Activated T-helper 9 cell treated with anti-CD3 and anti-CD28 coated beads, Interleukin-2, amount 50 U/mL, for 16 hours (primary cell): ENCODE measurements at regions not wholly inside any gene's neighbourhood (a gene's known extent, or its start where the extent isn't known, plus 50 kb on each side); places are given as distances from the start of the nearest gene placed in this dataset.
"Not testable (repeated sequence)": the region's sequence is repeated elsewhere in the genome, so short reads cannot be mapped to it uniquely, and the experiment has no call there.

Experiments used
- DNase-seq: peaks from one replicate; pipeline ENCODE4 v3.0.0-alpha.2; 2020; ENCODE audit warnings: low read depth

DNA sequence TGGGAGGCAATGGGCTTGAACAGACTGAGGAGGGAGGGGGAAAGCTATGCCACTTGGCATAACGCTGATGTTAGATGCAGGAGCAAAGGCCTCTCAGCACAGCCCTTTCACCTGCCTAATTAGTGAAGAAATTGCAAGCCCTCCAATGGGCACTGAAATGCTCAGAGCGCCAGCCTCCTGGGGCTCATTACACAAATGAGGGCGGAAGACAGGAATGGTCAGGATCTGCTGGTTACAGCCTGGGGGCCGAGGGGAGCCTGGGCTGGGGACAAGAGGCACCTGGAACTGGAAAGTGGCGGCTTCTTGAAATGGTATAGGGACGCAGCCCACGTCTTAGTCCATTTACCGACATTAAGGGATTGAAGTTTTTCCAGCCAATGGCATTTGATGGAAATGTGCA lies 50.2 kb upstream of the PLET1 start:
- no peak for DNase-seq

DNA sequence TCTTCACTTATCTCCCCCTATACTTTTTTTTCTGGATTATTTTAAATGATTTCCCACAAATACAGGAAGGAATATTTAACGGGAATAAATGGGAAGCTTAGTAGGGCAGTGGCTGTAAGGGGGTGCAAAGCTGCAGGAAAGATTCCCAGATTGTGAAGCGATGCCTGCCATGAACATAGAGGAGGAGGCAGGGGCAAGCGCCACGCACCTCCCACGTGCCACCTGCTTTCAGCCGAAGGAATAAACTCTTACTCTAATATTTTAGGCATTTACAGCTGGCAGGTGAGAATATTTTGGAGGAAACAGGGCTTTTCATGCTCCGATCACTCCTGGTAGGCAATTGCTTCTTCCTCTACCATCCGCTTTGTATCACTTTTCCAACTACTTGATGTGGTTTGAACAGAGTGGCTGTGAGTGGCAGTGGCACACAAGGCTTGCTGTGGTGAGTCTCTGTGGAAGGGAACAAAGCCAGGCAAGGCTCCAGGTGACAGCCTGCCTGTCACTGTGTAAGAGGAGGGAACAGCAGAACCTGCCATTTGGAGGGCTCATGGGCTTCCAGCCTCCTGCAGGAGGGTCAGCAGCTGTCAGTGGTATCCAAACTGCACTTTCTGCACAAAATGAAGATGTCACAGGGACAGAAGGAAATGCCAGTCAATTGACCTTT lies 54.5 kb upstream of the PLET1 start:
- no peak for DNase-seq

DNA sequence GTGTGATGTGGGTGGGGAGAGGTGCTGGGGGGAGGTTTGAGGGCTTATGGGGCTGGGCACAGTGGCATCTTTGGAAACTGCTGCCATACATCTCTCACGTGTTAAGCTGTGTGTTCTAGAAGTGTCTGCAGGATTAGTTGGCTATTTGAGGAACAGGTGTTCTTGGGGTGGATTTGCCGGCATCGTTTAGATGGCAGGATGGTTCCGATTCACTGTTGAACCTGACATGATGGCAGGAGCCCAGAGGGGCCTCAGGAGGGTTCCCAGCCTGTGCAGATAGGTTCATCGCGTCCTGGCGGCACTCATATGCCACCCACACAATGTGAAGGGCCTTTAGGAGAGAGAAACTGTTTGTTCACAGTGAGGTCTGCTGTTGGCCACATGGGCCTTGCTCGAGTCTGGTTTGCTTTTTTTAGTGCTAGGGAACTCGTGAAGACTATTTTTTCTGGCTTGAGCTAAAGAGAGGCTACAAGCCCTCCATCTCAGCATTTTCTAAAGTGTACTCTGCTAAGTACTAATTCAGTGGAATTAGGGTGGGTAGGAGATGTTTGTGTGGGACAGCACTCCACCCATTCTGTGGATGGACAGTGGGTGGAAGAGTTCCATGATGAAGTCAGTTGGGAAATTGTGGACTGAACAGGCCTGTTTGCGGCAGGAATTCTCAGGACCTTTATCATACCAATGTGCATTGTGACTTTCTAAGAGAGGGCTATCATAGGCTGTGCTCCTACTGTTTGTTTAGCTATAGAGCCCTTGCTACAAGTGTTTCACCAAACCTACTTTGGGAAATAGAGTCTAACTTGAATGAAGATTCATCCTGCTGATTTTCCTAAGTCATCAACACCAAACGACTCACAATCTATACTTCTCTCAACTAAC lies 55.4 kb upstream of the PLET1 start:
- DNase-seq = no peak

DNA sequence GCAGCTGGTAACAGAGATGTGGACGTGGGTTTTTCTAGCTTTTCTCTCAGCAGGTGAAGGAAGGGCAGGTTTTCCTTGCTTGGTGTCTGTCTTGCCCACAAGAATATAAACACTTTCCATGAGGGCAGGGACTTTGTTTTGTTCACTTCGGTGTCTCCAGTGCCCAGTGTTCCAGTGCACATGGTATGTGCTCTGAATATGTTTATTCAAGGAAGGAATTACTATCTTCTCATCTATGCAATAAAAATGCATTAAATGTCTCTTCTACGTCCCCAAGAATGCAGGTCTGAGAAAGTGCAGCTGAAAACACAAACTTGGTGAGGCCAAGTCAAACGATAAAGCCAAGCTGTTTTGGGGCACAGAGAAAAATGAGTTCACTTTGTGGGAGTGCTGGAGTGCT lies 56.3 kb upstream of the PLET1 start:
- no peak for DNase-seq

DNA sequence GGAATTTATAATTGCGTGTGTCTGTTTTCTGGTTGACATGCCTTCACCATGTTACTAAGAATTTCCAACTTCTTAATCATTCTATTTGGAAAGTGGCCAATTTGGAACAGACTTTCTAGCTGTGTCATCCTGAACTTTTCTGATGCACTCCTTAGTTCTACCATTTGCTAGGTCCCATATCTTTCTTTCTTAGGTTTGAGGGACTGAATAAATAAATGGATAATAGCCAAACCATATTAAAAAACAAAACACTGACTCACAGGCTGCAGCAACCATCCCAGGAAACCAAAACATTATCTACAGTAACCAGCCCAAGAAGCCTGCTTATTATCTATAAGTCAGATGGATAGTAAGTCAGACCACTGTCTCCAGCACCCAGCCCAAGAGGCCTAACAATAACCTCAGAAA lies 57.5 kb upstream of the PLET1 start:
- no peak for DNase-seq

DNA sequence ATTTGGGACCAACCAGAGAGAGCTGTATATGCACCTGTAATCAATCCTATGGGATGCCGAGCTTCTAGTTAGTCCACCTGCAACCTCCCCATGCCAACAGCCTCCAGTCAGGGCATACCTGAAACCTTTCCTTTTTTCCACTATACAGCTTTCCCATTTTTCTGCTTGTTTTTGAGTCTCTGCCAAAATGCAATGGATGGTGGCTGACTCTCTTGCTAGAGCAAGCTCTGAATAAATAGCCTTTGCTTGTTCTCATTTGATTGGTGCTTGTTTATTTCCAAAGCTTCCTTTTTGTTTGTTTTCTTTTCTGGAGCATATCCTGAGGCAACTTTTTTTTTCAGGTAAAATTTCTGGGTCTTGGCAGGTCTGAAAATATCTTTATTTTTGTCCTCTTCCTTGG lies 58.0 kb upstream of the PLET1 start:
- no peak for DNase-seq

DNA sequence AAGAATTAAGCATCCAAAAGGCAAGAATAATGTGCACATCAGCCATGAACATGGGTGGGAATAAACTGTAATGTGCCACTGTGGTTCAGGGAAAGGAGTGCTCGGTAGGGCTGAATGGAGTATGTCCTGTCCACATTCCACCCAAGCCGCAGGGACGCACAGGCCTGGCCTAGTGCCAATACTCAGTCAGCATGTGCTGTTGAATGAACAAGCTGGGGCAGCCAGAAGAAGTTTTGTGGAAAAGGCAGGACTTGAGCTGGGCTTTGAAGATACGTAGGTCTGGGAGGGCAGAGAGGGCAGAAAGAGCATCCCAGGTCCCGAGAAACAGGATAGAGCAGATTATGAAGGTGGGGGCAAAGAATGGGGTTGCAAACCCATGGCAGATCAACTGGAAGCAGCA lies 60.0 kb upstream of the PLET1 start:
- no peak for DNase-seq

DNA sequence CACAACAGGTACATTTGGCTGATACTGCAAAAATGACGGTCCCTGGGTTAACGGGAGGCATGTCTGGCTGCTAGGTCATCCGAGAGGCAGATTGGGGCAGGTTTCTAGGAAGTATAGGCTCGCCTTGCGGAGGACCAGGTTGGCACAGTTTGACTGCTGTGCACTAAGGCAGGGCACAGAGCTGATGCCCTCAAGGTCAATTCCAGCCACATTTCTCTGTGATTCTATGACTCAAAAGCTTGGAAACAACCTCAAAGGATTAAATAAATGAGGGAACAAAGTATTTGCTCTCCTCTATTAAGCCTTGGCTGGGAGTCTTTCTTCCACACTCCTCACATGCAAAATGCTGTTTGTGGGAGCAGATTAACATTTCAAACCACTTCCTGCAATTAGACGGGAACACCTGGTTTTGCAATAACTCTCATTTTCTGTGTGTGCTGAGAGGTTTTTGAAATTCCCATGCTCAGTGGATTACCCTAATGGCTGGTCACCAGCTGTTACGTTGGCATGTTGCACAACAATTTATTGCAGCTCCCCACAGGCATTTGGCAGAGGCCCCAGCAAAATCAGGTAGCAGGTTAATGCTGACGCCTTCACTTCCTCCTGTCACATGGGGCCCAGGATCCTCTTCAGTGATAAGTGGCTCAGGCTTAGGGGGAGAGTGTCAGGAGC lies 61.0 kb upstream of the PLET1 start:
- DNase-seq = no peak

DNA sequence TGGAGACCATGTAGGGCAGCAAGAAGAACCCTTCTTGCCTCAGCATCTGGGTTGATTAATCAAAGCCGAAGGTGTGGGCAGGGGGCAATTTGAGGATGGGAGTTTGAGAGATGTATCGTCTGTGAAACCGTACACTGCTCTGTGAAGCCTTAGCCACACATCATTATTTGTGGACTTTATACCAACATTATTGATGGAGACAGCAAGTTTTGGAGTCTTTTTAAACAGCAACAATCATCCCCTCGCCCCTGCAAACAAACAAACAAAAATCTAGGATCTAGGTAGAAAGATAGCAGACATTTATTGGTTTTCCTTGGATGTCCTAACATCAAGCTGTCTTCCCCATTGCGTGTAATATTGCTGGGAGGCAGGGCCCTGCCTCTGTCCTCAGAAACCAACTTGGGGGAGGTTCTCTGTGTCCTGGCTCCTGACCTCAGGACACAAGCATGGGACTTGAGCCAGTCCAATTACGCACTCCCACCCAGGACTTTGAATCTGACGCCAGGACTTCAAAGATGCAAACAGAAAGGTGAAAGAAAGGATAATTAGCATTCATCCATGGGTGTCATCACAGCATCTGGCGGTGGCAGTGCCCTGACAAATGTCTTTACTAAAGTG lies 61.6 kb upstream of the PLET1 start:
- DNase-seq = no peak

DNA sequence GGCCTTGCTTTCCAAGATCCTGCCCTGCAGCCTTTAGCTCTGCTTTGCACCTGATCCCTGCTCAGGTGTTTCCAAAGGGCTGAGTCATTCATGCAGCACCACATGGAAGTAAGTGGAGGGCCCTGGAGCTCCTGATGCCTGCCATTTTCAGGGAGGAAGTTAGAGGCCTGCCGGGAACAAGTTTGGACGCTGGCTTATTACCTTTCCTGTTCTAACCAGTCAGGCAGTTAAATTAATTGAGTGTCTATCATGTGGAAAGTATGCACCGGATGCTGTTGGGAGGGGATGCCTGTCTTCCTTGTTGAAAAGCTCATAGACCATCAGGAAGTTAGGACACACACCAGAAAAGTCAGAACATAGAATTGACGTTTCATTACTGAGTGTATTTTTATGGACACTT lies 73.7 kb upstream of the PLET1 start:
- DNase-seq = no peak

DNA sequence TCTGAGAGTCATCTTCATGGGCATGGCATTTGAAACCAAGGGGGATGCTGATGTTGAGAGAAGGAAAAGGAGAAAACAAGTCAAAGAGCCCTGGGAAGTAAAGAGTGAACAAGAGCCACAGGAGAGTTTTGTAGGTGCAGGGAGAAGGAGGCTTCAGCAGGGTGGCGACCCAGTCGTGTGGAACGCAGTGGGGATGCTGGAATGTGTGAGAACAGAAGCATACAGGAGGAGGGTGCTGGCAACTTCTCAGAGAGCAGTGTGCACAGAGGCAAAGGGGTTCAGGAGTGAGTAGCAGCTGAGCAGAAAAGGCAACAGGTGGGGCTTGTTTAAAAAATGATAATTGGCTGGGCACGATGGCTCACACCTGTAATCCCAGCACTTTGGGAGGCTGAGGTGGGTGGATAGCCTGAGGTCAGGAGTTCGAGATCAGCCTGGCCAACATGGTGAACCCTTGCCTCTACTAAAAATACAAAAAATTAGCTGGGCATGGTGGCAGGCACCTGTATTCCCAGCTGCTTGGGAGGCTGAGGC lies 75.8 kb upstream of the PLET1 start:
- no peak for DNase-seq

DNA sequence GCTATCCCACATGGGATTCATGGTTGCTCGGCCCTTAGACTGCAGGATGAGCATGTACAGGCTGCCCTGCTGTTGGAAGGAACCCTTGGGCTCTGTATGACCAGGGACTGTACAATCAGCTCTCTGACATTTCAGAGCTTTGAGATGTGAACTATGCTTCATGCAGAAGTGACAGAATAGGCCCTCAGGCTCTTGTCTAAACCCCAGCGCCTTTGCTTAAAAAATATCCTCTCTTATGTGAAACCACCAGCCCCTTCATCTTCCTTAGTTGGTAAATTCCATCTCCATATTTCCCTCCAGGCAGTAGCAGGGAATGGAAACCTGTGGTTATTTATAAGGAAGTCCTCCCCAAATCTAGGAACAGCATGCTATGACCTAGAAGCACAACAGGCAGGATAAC lies 78.9 kb upstream of the PLET1 start:
- DNase-seq = no peak

DNA sequence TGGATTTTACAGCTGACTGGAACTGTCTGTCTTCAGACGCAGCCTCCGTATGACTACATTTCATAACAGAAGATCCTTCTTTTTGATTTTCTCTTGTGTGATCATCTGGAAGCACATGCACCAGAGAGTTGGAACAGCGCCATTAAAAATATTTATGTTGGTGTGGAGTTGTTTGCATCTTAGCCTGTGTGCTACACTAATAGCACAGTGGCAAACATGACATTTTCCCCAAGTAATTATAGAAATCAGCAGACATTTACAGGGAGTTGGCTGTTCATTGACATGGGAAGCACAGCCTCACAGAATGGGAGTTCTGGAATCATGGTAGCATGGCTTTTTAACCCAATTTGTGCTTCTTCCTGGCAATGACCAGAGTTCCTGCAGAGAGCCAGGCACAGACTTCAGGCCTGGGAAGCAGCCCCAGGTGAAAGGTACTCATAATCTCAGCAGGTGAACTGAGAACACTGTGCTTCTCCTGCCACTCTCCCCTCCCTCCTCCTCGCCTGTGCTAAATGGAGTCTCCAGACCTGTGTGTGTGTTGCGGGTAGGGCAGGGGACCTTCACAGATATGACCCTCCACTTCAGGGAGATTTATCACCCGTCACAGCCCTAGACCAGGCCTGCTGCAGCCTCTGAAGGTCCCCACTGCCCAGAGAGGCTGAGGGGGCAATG lies 82.8 kb upstream of the PLET1 start:
- DNase-seq = no peak

DNA sequence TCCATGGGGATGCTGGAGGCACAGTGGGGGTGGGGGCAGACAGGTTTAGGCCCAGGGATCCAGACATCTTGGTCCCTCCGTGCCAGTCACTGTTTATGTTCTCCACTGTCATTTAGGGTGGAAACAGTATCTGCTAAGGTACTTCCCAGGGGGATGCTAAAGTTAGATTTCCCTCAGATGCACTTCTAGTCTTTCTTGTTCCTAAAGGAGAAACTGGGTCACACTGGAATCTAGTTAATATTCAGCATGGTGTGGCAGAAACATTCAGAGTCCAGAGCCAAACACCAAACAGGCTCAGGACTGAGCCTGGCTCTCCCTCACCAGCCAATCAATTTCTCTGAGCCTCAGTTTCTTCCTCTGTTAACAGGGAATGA lies 83.4 kb upstream of the PLET1 start:
- no peak for DNase-seq

DNA sequence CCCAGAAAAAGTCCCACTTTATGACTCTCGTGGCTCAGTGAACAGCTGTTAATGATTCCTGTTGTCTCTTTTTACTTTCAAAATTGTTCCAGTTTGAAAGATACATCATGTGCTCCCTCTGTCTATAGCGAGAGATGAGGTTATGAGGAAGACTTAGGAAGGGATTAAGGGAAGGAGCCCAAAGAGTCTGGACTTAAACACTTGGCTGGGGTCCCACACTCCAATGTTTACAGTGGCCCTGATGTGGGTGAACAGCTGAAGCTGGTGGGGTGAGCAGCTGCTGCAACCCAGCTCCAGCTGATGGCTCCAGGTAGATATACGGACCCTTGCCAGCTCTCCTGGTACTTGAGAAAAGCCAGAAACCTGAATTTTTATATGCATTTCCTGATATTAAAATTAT lies 84.5 kb upstream of the PLET1 start:
- no peak for DNase-seq

DNA sequence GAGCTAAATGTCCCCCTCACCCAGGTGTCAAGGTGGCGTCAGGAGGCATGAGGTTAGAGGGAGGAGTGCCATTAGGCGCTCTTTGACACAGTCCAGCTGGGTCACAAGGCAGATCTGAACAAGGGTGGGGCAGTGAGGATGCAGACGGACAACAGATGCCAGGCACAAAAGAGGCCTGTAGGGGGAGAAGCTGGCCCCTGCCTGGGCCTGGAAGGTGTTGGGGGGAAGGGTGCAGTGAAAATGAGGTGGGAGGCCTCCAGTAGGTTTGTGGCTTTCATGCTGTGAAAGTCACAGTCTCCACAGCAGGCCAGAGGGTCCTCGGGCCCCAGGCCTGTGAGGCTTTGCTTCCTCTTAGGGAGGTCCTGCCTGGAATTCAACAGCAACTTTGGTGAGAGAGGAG lies 85.0 kb upstream of the PLET1 start:
- no peak for DNase-seq

DNA sequence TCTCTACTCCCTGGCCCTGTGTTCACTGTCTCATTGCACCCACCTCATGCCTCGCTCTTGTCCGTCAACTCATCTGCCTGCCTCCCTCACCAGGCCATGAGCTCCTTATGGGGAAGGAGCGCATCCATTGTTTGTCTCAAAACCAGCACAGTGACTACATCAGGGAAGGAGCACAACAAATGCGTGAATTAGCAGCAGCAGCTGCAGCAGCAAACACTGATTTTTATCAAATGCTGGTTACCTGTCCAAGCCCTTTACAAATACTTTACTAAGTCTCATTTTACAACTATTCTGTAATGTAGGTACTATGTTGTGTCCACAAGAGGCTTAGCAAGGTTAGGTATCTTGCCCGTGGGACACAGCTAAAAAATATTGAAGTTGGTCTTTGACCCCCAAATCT lies 85.9 kb upstream of the PLET1 start:
- no peak for DNase-seq

DNA sequence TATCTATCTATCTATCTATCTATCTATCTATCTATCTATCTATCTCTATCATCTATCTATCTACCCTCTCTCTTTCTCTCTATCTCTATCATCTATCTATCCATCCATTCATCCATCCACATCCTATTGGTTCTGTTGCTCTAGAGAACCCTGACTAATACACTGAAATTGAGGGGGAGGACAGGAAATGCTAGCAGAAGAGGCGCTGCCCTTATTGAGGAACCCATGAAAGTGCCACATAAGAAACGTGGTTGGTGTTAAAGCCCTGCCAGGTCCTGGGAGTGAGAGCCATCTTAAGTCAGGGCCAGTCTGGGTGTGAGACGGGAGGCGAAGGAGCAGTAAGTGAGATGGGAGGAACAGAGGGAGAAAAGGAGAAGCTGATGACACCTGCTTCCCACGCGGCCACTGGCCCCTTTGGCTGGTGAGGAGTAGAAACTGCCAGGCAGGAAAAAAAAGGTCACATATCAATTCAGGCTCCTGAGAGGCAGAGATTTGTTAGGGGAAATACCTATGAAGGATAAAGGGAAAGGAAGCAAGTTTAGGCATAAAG lies 87.9 kb upstream of the PLET1 start:
- DNase-seq = no peak

DNA sequence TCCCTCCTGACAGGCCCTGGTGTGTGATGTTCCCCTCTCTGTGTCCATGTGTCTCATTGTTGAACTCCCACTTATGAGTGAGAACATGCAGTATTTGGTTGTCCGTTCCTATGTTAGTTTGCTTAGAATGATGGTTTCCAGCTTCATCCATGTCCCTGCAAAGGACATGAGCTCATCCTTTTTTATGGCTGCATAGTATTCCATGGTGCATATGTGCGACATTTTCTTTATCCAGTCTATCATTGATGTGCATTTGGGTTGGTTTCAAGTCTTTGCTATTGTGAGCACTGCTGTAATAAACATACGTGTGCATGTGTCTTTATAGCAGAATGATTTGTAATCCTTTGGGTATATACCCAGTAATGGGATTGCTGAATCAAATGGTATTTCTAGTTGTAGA lies 90.8 kb upstream of the PLET1 start:
- not testable (repeated sequence) for DNase-seq

DNA sequence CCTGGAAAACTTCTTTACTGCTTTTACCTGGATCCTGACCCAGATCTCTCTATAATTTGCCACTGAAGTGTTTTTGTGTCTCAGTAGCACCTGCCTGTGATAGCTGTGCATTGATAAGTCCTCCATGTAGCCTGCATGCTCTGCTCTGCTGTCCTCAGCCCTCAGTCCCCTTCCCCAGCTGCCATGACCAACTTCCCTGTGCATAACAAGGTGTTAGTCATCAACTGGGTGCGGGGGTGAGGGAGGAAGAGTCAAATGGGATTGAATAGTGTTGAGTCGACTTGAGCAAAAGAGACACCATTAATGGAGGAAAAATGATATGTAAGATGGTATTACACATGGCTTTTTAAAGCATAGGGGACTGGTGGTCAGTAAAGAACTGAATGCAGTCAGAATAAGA lies 92.2 kb upstream of the PLET1 start:
- DNase-seq = no peak

DNA sequence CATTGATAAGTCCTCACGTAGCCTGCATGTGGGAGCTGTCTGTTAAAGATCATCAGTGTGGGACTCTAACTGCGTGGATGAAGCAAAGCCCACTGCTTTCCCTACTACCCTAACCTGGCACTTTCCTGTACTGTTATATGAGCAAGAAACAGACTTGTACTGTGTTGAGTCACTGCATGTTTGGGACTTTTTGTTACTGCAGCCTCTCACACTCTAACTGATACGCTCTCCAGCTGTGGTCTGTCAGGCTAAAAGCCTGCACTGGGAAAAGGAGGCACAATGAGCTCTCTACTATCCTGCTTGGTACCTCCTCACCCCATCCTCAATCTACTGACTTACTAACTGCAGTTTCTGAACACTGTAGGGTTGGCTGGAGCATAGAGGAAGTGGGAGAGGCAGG lies 93.7 kb upstream of the PLET1 start:
- DNase-seq = no peak

DNA sequence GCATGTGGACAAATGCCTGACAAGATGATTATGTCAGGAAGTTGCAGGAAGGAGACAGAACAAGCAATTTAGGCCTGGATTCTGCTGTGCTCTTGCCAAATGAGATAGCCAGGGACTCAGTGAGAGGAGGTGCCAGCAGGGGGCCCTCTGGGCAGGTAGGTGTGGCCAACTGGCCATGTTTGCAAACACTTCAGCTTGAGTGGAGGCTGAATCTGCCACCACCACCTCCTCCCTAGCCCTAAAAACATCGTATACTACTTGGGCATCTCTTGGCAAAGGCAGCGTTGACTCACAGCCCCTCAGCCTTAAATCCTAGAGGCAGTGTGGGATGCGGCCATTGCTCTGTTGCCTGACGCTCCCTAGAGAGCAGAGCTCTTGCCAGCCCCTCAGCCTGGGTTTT lies 95.1 kb upstream of the PLET1 start:
- no peak for DNase-seq
